ENCODE measurements at regions not wholly inside any gene's neighbourhood (a gene's known extent, or its start where the extent isn't known, plus 50 kb on each side); places are given as distances from the start of the nearest gene placed in this dataset.
A peak's percentile ranks its signal among the peaks of the same experiment; 100 is the strongest.

- Histone ChIP-seq H3K4me3 (replicated peaks; ENCODE audit: insufficient read depth, low read length) (no peak overlapping the region), H3K27ac (replicated peaks) (no peak overlapping the region), H3K27me3 (ENCODE audit: insufficient read depth, poor library complexity, severe bottlenecking) (no peaks in the 10 kb centered on the region)
- no peak for TF ChIP-seq POLR2AphosphoS5 (IDR thresholded peaks at IDR 0.05; ENCODE audit: low read depth)
- TF ChIP-seq, protein P1, sequence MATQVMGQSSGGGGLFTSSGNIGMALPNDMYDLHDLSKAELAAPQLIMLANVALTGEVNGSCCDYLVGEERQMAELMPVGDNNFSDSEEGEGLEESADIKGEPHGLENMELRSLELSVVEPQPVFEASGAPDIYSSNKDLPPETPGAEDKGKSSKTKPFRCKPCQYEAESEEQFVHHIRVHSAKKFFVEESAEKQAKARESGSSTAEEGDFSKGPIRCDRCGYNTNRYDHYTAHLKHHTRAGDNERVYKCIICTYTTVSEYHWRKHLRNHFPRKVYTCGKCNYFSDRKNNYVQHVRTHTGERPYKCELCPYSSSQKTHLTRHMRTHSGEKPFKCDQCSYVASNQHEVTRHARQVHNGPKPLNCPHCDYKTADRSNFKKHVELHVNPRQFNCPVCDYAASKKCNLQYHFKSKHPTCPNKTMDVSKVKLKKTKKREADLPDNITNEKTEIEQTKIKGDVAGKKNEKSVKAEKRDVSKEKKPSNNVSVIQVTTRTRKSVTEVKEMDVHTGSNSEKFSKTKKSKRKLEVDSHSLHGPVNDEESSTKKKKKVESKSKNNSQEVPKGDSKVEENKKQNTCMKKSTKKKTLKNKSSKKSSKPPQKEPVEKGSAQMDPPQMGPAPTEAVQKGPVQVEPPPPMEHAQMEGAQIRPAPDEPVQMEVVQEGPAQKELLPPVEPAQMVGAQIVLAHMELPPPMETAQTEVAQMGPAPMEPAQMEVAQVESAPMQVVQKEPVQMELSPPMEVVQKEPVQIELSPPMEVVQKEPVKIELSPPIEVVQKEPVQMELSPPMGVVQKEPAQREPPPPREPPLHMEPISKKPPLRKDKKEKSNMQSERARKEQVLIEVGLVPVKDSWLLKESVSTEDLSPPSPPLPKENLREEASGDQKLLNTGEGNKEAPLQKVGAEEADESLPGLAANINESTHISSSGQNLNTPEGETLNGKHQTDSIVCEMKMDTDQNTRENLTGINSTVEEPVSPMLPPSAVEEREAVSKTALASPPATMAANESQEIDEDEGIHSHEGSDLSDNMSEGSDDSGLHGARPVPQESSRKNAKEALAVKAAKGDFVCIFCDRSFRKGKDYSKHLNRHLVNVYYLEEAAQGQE (IDR thresholded peaks at IDR 0.05; ENCODE audit: insufficient replicate concordance, low read depth): no peak
- TF ChIP-seq, protein P2, sequence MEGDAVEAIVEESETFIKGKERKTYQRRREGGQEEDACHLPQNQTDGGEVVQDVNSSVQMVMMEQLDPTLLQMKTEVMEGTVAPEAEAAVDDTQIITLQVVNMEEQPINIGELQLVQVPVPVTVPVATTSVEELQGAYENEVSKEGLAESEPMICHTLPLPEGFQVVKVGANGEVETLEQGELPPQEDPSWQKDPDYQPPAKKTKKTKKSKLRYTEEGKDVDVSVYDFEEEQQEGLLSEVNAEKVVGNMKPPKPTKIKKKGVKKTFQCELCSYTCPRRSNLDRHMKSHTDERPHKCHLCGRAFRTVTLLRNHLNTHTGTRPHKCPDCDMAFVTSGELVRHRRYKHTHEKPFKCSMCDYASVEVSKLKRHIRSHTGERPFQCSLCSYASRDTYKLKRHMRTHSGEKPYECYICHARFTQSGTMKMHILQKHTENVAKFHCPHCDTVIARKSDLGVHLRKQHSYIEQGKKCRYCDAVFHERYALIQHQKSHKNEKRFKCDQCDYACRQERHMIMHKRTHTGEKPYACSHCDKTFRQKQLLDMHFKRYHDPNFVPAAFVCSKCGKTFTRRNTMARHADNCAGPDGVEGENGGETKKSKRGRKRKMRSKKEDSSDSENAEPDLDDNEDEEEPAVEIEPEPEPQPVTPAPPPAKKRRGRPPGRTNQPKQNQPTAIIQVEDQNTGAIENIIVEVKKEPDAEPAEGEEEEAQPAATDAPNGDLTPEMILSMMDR (IDR thresholded peaks at IDR 0.05; ENCODE audit: insufficient read depth, low read length): no peak
- TF ChIP-seq GABPA (IDR thresholded peaks at IDR 0.05; ENCODE audit: low read depth): no peak
- no peak for TF ChIP-seq SPI1 (IDR thresholded peaks at IDR 0.05; ENCODE audit: borderline replicate concordance, low read depth)
- no peak for DNase-seq (ENCODE audit: low read depth in 1 of 2, low spot score in 1 of 2)
Measured at GRCh38 chr4:126603210-126603609, 1029.5 kb upstream of the INTU start.

DNA sequence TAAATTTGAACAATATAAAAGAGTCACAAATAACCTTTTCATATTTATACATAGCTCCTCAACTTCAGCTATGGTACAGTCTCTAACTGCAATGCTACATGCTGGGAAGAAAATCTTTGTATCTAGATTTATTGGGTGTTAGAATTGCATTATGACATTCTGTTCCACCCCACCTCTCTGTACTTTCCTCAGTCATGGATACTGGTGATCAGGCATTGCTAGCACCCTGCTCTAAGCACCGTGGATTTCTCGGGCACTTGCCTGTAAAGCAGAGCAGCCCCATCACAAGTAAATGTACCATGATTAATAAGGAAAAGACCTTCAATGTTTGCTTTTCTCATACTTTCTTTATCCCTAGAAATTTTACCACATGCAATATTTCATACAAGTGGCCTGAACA, 1028.9 kb upstream of the INTU start:
- Histone ChIP-seq H3K27me3 (ENCODE audit: insufficient read depth, poor library complexity, severe bottlenecking) (no peaks in the 10 kb centered on the region), H3K4me3 (replicated peaks; ENCODE audit: insufficient read depth, low read length) (no peak overlapping the region), H3K27ac (replicated peaks) (no peak overlapping the region)
- TF ChIP-seq, protein P2 (IDR thresholded peaks at IDR 0.05; ENCODE audit: insufficient read depth, low read length): no peak
- TF ChIP-seq, protein P1 (IDR thresholded peaks at IDR 0.05; ENCODE audit: insufficient replicate concordance, low read depth): no peak
- TF ChIP-seq GABPA (IDR thresholded peaks at IDR 0.05; ENCODE audit: low read depth) (no peak), POLR2AphosphoS5 (IDR thresholded peaks at IDR 0.05; ENCODE audit: low read depth) (no peak), SPI1 (IDR thresholded peaks at IDR 0.05; ENCODE audit: borderline replicate concordance, low read depth) (no peak)
- no peak for DNase-seq (ENCODE audit: low read depth in 1 of 2, low spot score in 1 of 2)

GRCh38 chr4:126604268-126604867, 1028.4 kb upstream of the INTU start:
- Histone ChIP-seq H3K4me3 (replicated peaks; ENCODE audit: insufficient read depth, low read length) (no peak overlapping the region), H3K27ac (replicated peaks) (no peak overlapping the region), H3K27me3 (ENCODE audit: insufficient read depth, poor library complexity, severe bottlenecking) (no peaks in the 10 kb centered on the region)
- DNase-seq (ENCODE audit: low read depth in 1 of 2, low spot score in 1 of 2): peak in 1 of 2 experiments; percentile 3
- no peak for TF ChIP-seq POLR2AphosphoS5 (IDR thresholded peaks at IDR 0.05; ENCODE audit: low read depth)
- TF ChIP-seq, protein P2 (IDR thresholded peaks at IDR 0.05; ENCODE audit: insufficient read depth, low read length): peak; percentile 27

- H3K4me3 ChIP-seq (replicated peaks; ENCODE audit: insufficient read depth, low read length): no peak overlapping the region
- H3K27ac ChIP-seq (replicated peaks): no peak overlapping the region
- DNase-seq (ENCODE audit: low read depth in 1 of 2, low spot score in 1 of 2): no peak
- TF ChIP-seq SPI1 (IDR thresholded peaks at IDR 0.05; ENCODE audit: borderline replicate concordance, low read depth): no peak
- TF ChIP-seq, protein P1 (IDR thresholded peaks at IDR 0.05; ENCODE audit: insufficient replicate concordance, low read depth): no peak
- no peak for TF ChIP-seq GABPA (IDR thresholded peaks at IDR 0.05; ENCODE audit: low read depth)
- TF ChIP-seq, protein P2 (IDR thresholded peaks at IDR 0.05; ENCODE audit: insufficient read depth, low read length): no peak
- no peak for TF ChIP-seq POLR2AphosphoS5 (IDR thresholded peaks at IDR 0.05; ENCODE audit: low read depth)
- H3K27me3 ChIP-seq (ENCODE audit: insufficient read depth, poor library complexity, severe bottlenecking): no peaks in the 10 kb centered on the region
Measured at GRCh38 chr4:126610933-126611332, 1021.8 kb upstream of the INTU start.

All from HL-60 (cell line).